ENCODE measurements at regions not wholly inside any gene's neighbourhood (a gene's known extent, or its start where the extent isn't known, plus 50 kb on each side); places are given as distances from the start of the nearest gene placed in this dataset.

DNA sequence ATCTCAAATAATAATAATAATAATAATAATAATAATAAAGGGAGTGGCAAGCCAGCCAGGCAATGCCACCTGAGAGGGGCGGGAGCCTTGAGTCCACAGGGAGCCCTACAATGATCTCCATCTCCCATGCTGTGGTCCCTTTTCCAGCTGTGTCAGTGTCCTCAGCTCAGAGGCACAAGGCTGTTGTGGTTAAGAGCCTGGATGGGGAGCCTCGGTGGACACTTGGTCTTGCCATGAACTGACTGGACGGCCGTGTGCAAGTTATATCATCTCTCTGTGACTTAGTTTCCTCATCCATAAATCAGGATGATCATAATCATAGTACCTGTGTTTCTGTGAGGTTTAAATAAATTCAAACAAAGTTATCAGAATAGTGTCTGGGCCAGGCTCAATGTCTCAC lies 127.8 kb upstream of the TIAM1 start:
- Histone ChIP-seq H3K27ac (ENCODE audit: low read length) (no peak overlapping the region), H3K9me3 (ENCODE audit: control insufficient read depth, insufficient read depth, low read depth, low read length) (no peaks in the 10 kb centered on the region), H3K27me3 (ENCODE audit: control insufficient read depth, insufficient read depth, low read length) (no peaks in the 10 kb centered on the region), H3K4me3 (ENCODE audit: low read depth in 2 of 2, low read length in 2 of 2) (no peak overlapping the region), H3K36me3 (ENCODE audit: control insufficient read depth, insufficient read depth, low read length) (no peaks in the 10 kb centered on the region), H3K4me1 (ENCODE audit: control insufficient read depth, insufficient read depth, low read length) (no peaks in the 10 kb centered on the region)
- BruUV-seq (replicated peaks) = no TSS peak
- ChIA-PET CTCF (no interaction called here), POLR2A (no interaction called here)
- DNase-seq (ENCODE audit: low read depth, low spot score) (no peak), ATAC-seq (no peak)
- TF ChIP-seq CTCF (IDR thresholded peaks at IDR 0.05) = no peak
- no peak for TF ChIP-seq REST (IDR thresholded peaks at IDR 0.05; ENCODE audit: insufficient read depth in 1 of 2, low read depth in 2 of 2, low read length in 1 of 2)
- no peak for TF ChIP-seq TCF7L2 (IDR thresholded peaks at IDR 0.05; ENCODE audit: low read depth, low read length)
- no peak for TF ChIP-seq POLR2AphosphoS5 (IDR thresholded peaks at IDR 0.05; ENCODE audit: low read depth, low read length)
- TF ChIP-seq SIN3A (IDR thresholded peaks at IDR 0.05; ENCODE audit: borderline replicate concordance, insufficient read depth, low read depth, low read length) = no peak
- in situ Hi-C loops (cut with HindIII; ENCODE audit: low pct_unique_long_range_greater_than_20kb, low sequenced_read_pairs) (no loop called here), intact Hi-C loops (cut with micrococcal nuclease; ENCODE audit: unreplicated experiment) (no loop called here)

DNA sequence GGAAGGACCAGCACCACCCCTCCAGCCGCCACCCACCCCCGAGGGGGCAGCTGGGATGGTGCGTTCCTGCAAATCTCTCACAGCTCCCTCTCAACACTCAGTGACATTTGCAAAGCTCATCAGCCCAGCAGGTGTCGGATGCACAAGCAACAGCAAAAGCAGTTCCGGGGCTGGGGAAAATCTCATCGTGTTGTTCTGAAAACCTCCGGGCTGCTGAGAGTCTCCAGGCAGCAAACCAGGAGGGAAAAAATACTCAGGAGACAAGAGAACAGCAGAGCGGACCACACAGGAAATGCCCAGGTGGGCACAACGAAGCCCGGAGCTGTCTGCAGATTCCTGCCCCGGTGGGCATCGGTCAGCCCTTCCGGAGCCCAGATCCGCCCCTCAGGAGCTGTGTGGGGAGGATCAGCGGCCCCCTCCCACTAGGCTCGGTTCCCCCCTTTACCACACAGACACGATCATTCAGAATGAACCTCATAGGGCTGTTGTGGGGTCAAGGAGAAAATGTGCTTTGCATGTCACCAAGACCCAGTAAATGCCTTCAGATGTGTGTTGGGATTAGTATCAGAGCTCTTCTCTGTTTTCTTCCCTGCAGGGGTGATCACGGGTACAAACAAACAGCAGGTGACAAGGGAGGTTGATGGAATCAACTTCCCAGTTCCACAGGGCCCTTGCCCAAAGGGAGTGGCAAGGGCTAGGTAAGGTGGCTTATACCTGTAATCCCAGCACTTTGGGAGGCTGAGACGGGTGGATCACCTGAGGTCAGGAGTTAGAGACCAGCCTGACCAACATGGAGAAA lies 127.0 kb upstream of the TIAM1 start:
- no TSS peak for BruUV-seq (replicated peaks)
- in situ Hi-C loops (cut with HindIII; ENCODE audit: low pct_unique_long_range_greater_than_20kb, low sequenced_read_pairs) = no loop called here
- Histone ChIP-seq H3K27me3 (ENCODE audit: control insufficient read depth, insufficient read depth, low read length) (no peaks in the 10 kb centered on the region), H3K27ac (ENCODE audit: low read length) (no peak overlapping the region), H3K9me3 (ENCODE audit: control insufficient read depth, insufficient read depth, low read depth, low read length) (no peaks in the 10 kb centered on the region), H3K4me3 (ENCODE audit: low read depth in 2 of 2, low read length in 2 of 2) (no peak overlapping the region), H3K4me1 (ENCODE audit: control insufficient read depth, insufficient read depth, low read length) (no peaks in the 10 kb centered on the region), H3K36me3 (ENCODE audit: control insufficient read depth, insufficient read depth, low read length) (no peaks in the 10 kb centered on the region)
- intact Hi-C loops (cut with micrococcal nuclease; ENCODE audit: unreplicated experiment) = no loop called here
- CTCF ChIA-PET = no interaction called here
- DNase-seq (ENCODE audit: low read depth, low spot score) (no peak), ATAC-seq (no peak)
- POLR2A ChIA-PET = no interaction called here
- no peak for TF ChIP-seq POLR2AphosphoS5 (IDR thresholded peaks at IDR 0.05; ENCODE audit: low read depth, low read length)
- no peak for TF ChIP-seq TCF7L2 (IDR thresholded peaks at IDR 0.05; ENCODE audit: low read depth, low read length)

DNA sequence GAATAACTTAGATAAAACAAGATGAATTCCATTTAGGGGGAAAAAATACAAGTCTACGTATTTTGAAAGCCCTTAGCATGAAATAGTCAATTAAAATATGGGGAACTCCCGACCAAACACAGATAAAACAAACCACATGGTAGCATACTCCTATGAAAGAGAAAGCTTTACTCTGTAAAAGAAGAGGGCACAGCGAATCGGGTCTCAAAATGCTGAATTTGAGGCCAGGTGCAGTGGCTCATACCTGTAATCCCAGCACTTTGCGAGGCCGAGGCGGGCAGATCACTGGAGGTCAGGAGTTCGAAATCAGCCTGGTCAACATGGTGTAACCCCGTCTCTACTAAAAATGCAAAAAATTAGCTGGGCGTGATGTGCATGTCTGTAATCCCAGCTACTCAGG lies 116.9 kb upstream of the TIAM1 start:
- intact Hi-C loops (cut with micrococcal nuclease; ENCODE audit: unreplicated experiment) (no loop called here), in situ Hi-C loops (cut with HindIII; ENCODE audit: low pct_unique_long_range_greater_than_20kb, low sequenced_read_pairs) (no loop called here)
- ATAC-seq (no peak), DNase-seq (ENCODE audit: low read depth, low spot score) (no peak)
- no TSS peak for BruUV-seq (replicated peaks)
- no peaks in the 10 kb centered on the region for H3K4me1 ChIP-seq (ENCODE audit: control insufficient read depth, insufficient read depth, low read length)
- no peaks in the 10 kb centered on the region for H3K36me3 ChIP-seq (ENCODE audit: control insufficient read depth, insufficient read depth, low read length)
- no peaks in the 10 kb centered on the region for H3K9me3 ChIP-seq (ENCODE audit: control insufficient read depth, insufficient read depth, low read depth, low read length)
- ChIA-PET POLR2A (no interaction called here), CTCF (no interaction called here)
- no peaks in the 10 kb centered on the region for H3K27me3 ChIP-seq (ENCODE audit: control insufficient read depth, insufficient read depth, low read length)
- no peak overlapping the region for H3K4me3 ChIP-seq (ENCODE audit: low read depth in 2 of 2, low read length in 2 of 2)
- H3K27ac ChIP-seq (ENCODE audit: low read length) = no peak overlapping the region
- no peak for TF ChIP-seq TCF7L2 (IDR thresholded peaks at IDR 0.05; ENCODE audit: low read depth, low read length)
- TF ChIP-seq REST (IDR thresholded peaks at IDR 0.05; ENCODE audit: insufficient read depth in 1 of 2, low read depth in 2 of 2, low read length in 1 of 2) = no peak
- no peak for TF ChIP-seq POLR2AphosphoS5 (IDR thresholded peaks at IDR 0.05; ENCODE audit: low read depth, low read length)
- TF ChIP-seq SIN3A (IDR thresholded peaks at IDR 0.05; ENCODE audit: borderline replicate concordance, insufficient read depth, low read depth, low read length) = no peak
- no peak for TF ChIP-seq CTCF (IDR thresholded peaks at IDR 0.05)
